Loucy (cell line): ENCODE measurements at regions not wholly inside any gene's neighbourhood (a gene's known extent, or its start where the extent isn't known, plus 50 kb on each side); places are given as distances from the start of the nearest gene placed in this dataset.

ENCODE experiments used
- EZH2phosphoT487 ChIP-seq: fragments of 200-600 bp; IDR thresholded peaks from 2 replicates; pipeline ENCODE4 v1.6.1; 2018; ENCODE audit warnings: antibody characterized with exemption, mild to moderate bottlenecking, moderate library complexity, borderline replicate concordance
- TF ChIP-seq, protein P1 (sequence below): fragments of 200-600 bp; sonication (generic); conservative IDR thresholded peaks from 2 replicates; pipeline ENCODE4 v1.5.1; 2014; ENCODE audit warnings: mild to moderate bottlenecking, antibody characterized with exemption, low read length

DNA sequence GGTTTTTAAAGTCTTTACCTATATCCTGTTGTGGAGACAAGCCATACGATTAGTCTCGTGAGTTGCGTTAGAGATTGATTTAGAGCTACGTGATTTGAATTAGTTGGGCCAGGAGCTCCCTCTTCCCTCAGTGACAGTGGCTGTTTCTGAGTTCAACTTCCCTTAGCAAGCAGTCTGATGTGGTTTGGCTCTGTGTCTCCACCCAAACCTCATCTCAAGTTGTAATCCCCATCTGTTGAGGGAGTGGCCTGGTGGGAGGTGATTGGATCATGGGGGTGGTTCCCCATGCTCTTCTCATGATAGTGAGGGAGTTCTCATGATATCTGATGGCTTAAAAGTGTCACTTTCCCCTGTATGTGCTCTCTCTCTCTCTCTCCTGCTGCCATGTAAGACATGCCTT lies 192.9 kb upstream of the PTGFR start:
- TF ChIP-seq, protein P1, sequence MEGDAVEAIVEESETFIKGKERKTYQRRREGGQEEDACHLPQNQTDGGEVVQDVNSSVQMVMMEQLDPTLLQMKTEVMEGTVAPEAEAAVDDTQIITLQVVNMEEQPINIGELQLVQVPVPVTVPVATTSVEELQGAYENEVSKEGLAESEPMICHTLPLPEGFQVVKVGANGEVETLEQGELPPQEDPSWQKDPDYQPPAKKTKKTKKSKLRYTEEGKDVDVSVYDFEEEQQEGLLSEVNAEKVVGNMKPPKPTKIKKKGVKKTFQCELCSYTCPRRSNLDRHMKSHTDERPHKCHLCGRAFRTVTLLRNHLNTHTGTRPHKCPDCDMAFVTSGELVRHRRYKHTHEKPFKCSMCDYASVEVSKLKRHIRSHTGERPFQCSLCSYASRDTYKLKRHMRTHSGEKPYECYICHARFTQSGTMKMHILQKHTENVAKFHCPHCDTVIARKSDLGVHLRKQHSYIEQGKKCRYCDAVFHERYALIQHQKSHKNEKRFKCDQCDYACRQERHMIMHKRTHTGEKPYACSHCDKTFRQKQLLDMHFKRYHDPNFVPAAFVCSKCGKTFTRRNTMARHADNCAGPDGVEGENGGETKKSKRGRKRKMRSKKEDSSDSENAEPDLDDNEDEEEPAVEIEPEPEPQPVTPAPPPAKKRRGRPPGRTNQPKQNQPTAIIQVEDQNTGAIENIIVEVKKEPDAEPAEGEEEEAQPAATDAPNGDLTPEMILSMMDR = no peak
- TF ChIP-seq EZH2phosphoT487 = no peak
